HCT116 (cell line): ENCODE measurements at regions not wholly inside any gene's neighbourhood (a gene's known extent, or its start where the extent isn't known, plus 50 kb on each side); places are given as distances from the start of the nearest gene placed in this dataset.

ENCODE experiments used
- CEBPB ChIP-seq: IDR thresholded peaks from 2 replicates; pipeline ENCODE4 v1.6.1; 2012; ENCODE audit warnings: low read depth
- CTCF ChIP-seq, 3 experiments: fragments of 200-600 bp in 1 of 3; sonication (generic) in 1 of 3; IDR thresholded peaks in 2 of 3; conservative IDR thresholded peaks in 1 of 3; 2 replicates each; pipeline ENCODE4 v1.5.1; 2012 to 2017; ENCODE audit warnings: low read depth in 2 of 3, low read length in 2 of 3, antibody characterized with exemption in 1 of 3, borderline replicate concordance in 1 of 3, control low read depth in 1 of 3, mild to moderate bottlenecking in 1 of 3, mixed read lengths in 1 of 3, mixed run types in 1 of 3, moderate library complexity in 1 of 3; ENCODE audit not compliant: insufficient read depth in 1 of 3
- EGR1 ChIP-seq: IDR thresholded peaks from 2 replicates; pipeline ENCODE4 v1.6.1; 2012; ENCODE audit warnings: low read depth
- ELF1 ChIP-seq: IDR thresholded peaks from 2 replicates; pipeline ENCODE4 v1.6.1; 2012; ENCODE audit warnings: low read depth, borderline replicate concordance
- EZH2 ChIP-seq: fragments of 200-600 bp; sonication (generic); IDR thresholded peaks from 2 replicates; pipeline ENCODE4 v1.6.1; 2017; ENCODE audit warnings: antibody characterized with exemption, mixed run types
- EZH2phosphoT487 ChIP-seq: fragments of 200-600 bp; IDR thresholded peaks from 2 replicates; pipeline ENCODE4 v1.6.1; 2018; ENCODE audit warnings: antibody characterized with exemption, borderline replicate concordance
- JUND ChIP-seq: IDR thresholded peaks from 2 replicates; pipeline ENCODE4 v1.6.1; 2012
- POLR2A ChIP-seq: IDR thresholded peaks from 2 replicates; pipeline ENCODE4 v1.7.0; 2011; ENCODE audit warnings: borderline replicate concordance; ENCODE audit not compliant: insufficient read depth, insufficient read length; ENCODE audit errors: extremely low read depth
- POLR2AphosphoS5 ChIP-seq: IDR thresholded peaks from 2 replicates; pipeline ENCODE4 v1.6.1; 2011; ENCODE audit warnings: mild to moderate bottlenecking, low read depth, low read length, moderate library complexity
- SP1 ChIP-seq: IDR thresholded peaks from 2 replicates; pipeline ENCODE4 v1.6.1; 2012; ENCODE audit warnings: low read depth
- YY1 ChIP-seq: IDR thresholded peaks from 2 replicates; pipeline ENCODE4 v1.6.1; 2011; ENCODE audit warnings: low read length, low read depth, moderate library complexity, mild to moderate bottlenecking; ENCODE audit not compliant: insufficient replicate concordance; ENCODE audit errors: extremely low read depth
- ZFX ChIP-seq: fragments of 450-650 bp; IDR thresholded peaks from 2 replicates; pipeline ENCODE4 v1.6.1; 2017
- ZNF274 ChIP-seq: fragments of 200-500 bp; sonication (Bioruptor generic); IDR thresholded peaks from 2 replicates; pipeline ENCODE4 v1.6.1; 2014; ENCODE audit warnings: mild to moderate bottlenecking, low read depth, low read length, inconsistent platforms

- no peak for TF ChIP-seq POLR2A
- no peak for TF ChIP-seq EZH2
- no peak for TF ChIP-seq CTCF (IDR thresholded peaks at IDR 0.05 in 2 of 3, conservative IDR thresholded peaks at IDR 0.05 in 1 of 3; ENCODE audit: borderline replicate concordance in 1 of 3, insufficient read depth in 1 of 3, low read depth in 2 of 3, low read length in 2 of 3)
- TF ChIP-seq POLR2AphosphoS5, result no peak
- TF ChIP-seq JUND, result no peak
- no peak for TF ChIP-seq YY1
- TF ChIP-seq ZFX, result no peak
- TF ChIP-seq EGR1, result no peak
- TF ChIP-seq ZNF274, result no peak
- no peak for TF ChIP-seq CEBPB
- no peak for TF ChIP-seq SP1
- no peak for TF ChIP-seq EZH2phosphoT487
- TF ChIP-seq ELF1, result no peak
Observed at GRCh38 chr18:34055227-34055626, 169.5 kb downstream of the NOL4 start.
